Neural cell (in vitro differentiated cells): ENCODE measurements at regions not wholly inside any gene's neighbourhood (a gene's known extent, or its start where the extent isn't known, plus 50 kb on each side); places are given as distances from the start of the nearest gene placed in this dataset.

Experiments
- H2AFZ ChIP-seq: fragments of 200-600, 300-800 bp; sonication (generic), shearing (Covaris generic); 2 replicates; pipeline ENCODE4 v1.6.0; 2014; ENCODE audit warnings: low read depth, mild to moderate bottlenecking, antibody characterized with exemption, low read length, moderate library complexity
- H3F3A ChIP-seq: fragments of 200-600 bp; shearing (Covaris generic); 2 replicates; pipeline ENCODE4 v1.6.1; 2016; ENCODE audit warnings: mild to moderate bottlenecking, moderate library complexity, mixed read lengths, antibody characterized with exemption, low read length; ENCODE audit not compliant: insufficient read depth, poor library complexity, severe bottlenecking
- H3K27ac ChIP-seq: fragments of 200-600, 300-800 bp; sonication (generic), shearing (Covaris generic); 2 replicates; pipeline ENCODE4 v1.5.1; 2014; ENCODE audit warnings: mild to moderate bottlenecking, low read length, moderate library complexity
- H3K27me3 ChIP-seq: fragments of 300-800, 200-600 bp; sonication (generic), shearing (Covaris generic); 2 replicates; pipeline ENCODE4 v1.6.0; 2014; ENCODE audit warnings: mild to moderate bottlenecking, low read depth, low read length, moderate library complexity; ENCODE audit not compliant: insufficient read depth
- H3K36me3 ChIP-seq: fragments of 300-800, 200-600 bp; sonication (generic), shearing (Covaris generic); 2 replicates; pipeline ENCODE4 v1.5.1; 2014; ENCODE audit warnings: mild to moderate bottlenecking, antibody characterized with exemption, low read length, moderate library complexity; ENCODE audit not compliant: insufficient read depth
- H3K4me2 ChIP-seq: fragments of 300-800, 200-600 bp; sonication (generic), shearing (Covaris generic); 2 replicates; pipeline ENCODE4 v1.6.0; 2014; ENCODE audit warnings: mild to moderate bottlenecking, low read length
- H3K4me3 ChIP-seq: fragments of 300-800, 200-600 bp; sonication (generic), shearing (Covaris generic); 2 replicates; pipeline ENCODE4 v1.5.1; 2014; ENCODE audit warnings: mild to moderate bottlenecking, low read length, moderate library complexity
- H3K79me2 ChIP-seq: fragments of 200-600 bp; shearing (Covaris generic); replicated peaks from 2 replicates; pipeline ENCODE4 v1.6.0; 2014; ENCODE audit warnings: mild to moderate bottlenecking, low read length, moderate library complexity; ENCODE audit not compliant: insufficient read depth
- H3K9ac ChIP-seq: fragments of 300-800, 200-600 bp; sonication (generic), shearing (Covaris generic); 2 replicates; pipeline ENCODE4 v1.6.1; 2016; ENCODE audit warnings: mild to moderate bottlenecking, low read length, mixed read lengths
- H3K9me2 ChIP-seq: fragments of 200-600 bp; shearing (Covaris generic); 2 replicates; pipeline ENCODE4 v1.6.1; 2016; ENCODE audit warnings: mild to moderate bottlenecking, low read length, mixed read lengths; ENCODE audit not compliant: insufficient read depth
- H3K9me3 ChIP-seq: fragments of 200-600, 300-800 bp; sonication (generic), shearing (Covaris generic); 2 replicates; pipeline ENCODE4 v1.6.1; 2016; ENCODE audit warnings: mild to moderate bottlenecking, mixed run types, low read length, moderate library complexity, mixed read lengths
- H4K20me1 ChIP-seq: fragments of 200-600 bp; shearing (Covaris generic); 2 replicates; pipeline ENCODE4 v1.6.1; 2016; ENCODE audit warnings: mild to moderate bottlenecking, mixed run types; ENCODE audit not compliant: insufficient read depth
- EP300 ChIP-seq: fragments of 450-650 bp; conservative IDR thresholded peaks from 2 replicates; pipeline ENCODE4 v1.6.1; 2014; ENCODE audit warnings: antibody characterized with exemption, mild to moderate bottlenecking, moderate library complexity; ENCODE audit not compliant: poor library complexity, severe bottlenecking
- EZH2 ChIP-seq: fragments of 200-600, 300-800 bp; shearing (Covaris generic), sonication (generic); IDR thresholded peaks from 2 replicates; pipeline ENCODE4 v1.6.1; 2014; ENCODE audit warnings: antibody characterized with exemption, low read length, borderline replicate concordance, mild to moderate bottlenecking; ENCODE audit not compliant: insufficient read depth, poor library complexity, severe bottlenecking
- MXI1 ChIP-seq: fragments of 450-650 bp; conservative IDR thresholded peaks from 2 replicates; pipeline ENCODE4 v1.6.1; 2014; ENCODE audit warnings: antibody characterized with exemption, mild to moderate bottlenecking; ENCODE audit not compliant: poor library complexity, severe bottlenecking
- POLR2AphosphoS5 ChIP-seq: IDR thresholded peaks from 2 replicates; pipeline ENCODE4 v1.6.1; 2012
- RAD21 ChIP-seq: fragments of 450-650 bp; conservative IDR thresholded peaks from 2 replicates; pipeline ENCODE4 v1.6.1; 2014; ENCODE audit warnings: antibody characterized with exemption, mild to moderate bottlenecking, moderate library complexity
- REST ChIP-seq: IDR thresholded peaks from 2 replicates; pipeline ENCODE4 v1.6.1; 2012; ENCODE audit warnings: borderline replicate concordance
- SMC3 ChIP-seq: fragments of 450-650 bp; conservative IDR thresholded peaks from 2 replicates; pipeline ENCODE4 v1.6.1; 2014; ENCODE audit warnings: antibody characterized with exemption, mild to moderate bottlenecking, moderate library complexity; ENCODE audit not compliant: poor library complexity
- TAF1 ChIP-seq: IDR thresholded peaks from 2 replicates; pipeline ENCODE4 v1.6.1; 2012; ENCODE audit warnings: low read depth
- TF ChIP-seq, protein P1 (sequence below): fragments of 450-650 bp; IDR thresholded peaks from 2 replicates; pipeline ENCODE4 v1.5.1; 2014; ENCODE audit warnings: antibody characterized with exemption, mild to moderate bottlenecking, moderate library complexity; ENCODE audit not compliant: poor library complexity, severe bottlenecking

GRCh38 chr2:125041846-125042245 lies 1016.8 kb downstream of the CNTNAP5 start:
- Histone ChIP-seq H3K9me3 (no peaks in the 10 kb centered on the region), H3K9ac (no peak overlapping the region)
- no peak for TF ChIP-seq RAD21
- no peak for TF ChIP-seq REST
- TF ChIP-seq EP300 = no peak
- no peak for TF ChIP-seq EZH2
- no peak for TF ChIP-seq TAF1
- TF ChIP-seq, protein P1, sequence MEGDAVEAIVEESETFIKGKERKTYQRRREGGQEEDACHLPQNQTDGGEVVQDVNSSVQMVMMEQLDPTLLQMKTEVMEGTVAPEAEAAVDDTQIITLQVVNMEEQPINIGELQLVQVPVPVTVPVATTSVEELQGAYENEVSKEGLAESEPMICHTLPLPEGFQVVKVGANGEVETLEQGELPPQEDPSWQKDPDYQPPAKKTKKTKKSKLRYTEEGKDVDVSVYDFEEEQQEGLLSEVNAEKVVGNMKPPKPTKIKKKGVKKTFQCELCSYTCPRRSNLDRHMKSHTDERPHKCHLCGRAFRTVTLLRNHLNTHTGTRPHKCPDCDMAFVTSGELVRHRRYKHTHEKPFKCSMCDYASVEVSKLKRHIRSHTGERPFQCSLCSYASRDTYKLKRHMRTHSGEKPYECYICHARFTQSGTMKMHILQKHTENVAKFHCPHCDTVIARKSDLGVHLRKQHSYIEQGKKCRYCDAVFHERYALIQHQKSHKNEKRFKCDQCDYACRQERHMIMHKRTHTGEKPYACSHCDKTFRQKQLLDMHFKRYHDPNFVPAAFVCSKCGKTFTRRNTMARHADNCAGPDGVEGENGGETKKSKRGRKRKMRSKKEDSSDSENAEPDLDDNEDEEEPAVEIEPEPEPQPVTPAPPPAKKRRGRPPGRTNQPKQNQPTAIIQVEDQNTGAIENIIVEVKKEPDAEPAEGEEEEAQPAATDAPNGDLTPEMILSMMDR = no peak
- TF ChIP-seq MXI1 = no peak
- no peak for TF ChIP-seq SMC3
- no peak for TF ChIP-seq POLR2AphosphoS5

DNA sequence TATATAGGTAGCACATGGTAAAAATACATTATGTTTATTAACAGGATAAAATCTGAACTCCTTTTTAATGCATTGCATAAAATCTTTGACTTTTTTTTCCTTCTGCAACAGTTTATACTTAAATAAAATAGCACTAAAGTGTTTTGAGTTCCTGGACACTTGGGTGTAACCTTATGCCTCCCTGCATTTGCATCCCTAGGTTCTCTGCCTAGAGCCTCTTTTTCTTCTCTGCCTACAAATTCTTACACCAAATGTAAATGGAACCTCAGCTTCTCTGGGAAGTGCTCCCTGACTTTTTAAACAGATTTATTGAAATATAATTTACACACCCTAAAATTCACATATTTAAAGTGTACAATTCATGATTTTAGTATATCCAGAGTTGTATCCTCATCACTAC lies 1017.6 kb downstream of the CNTNAP5 start:
- Histone ChIP-seq H3K4me2 (no peak overlapping the region), H3K27ac (no peak overlapping the region), H3K79me2 (no peaks in the 10 kb centered on the region), H3K36me3 (no peaks in the 10 kb centered on the region), H3K9ac (no peak overlapping the region), H4K20me1 (no peaks in the 10 kb centered on the region), H3F3A (no peaks in the 10 kb centered on the region), H3K9me2 (no peaks in the 10 kb centered on the region), H3K27me3 (no peaks in the 10 kb centered on the region), H3K4me3 (no peak overlapping the region), H2AFZ (no peak overlapping the region), H3K9me3 (no peaks in the 10 kb centered on the region)
- TF ChIP-seq POLR2AphosphoS5 (no peak), TAF1 (no peak), EP300 (no peak), REST (no peak), SMC3 (no peak)

More at GRCh38 chr2:125041846-125042245, 1016.8 kb downstream of the CNTNAP5 start:
- Histone ChIP-seq H3K36me3 (no peaks in the 10 kb centered on the region), H3K27ac (no peak overlapping the region), H3K9me2 (no peaks in the 10 kb centered on the region), H4K20me1 (no peaks in the 10 kb centered on the region), H3K79me2 (no peaks in the 10 kb centered on the region), H3K4me3 (no peak overlapping the region), H3K27me3 (no peaks in the 10 kb centered on the region), H3K4me2 (no peak overlapping the region), H2AFZ (no peak overlapping the region), H3F3A (no peaks in the 10 kb centered on the region)
